NT2/D1 (cell line): ENCODE measurements at regions not wholly inside any gene's neighbourhood (a gene's known extent, or its start where the extent isn't known, plus 50 kb on each side); places are given as distances from the start of the nearest gene placed in this dataset.

Experiments used
- YY1 ChIP-seq: IDR thresholded peaks from 2 replicates; pipeline ENCODE4 v1.6.1; 2011; ENCODE audit not compliant: insufficient read length, insufficient read depth
- ZNF274 ChIP-seq: IDR thresholded peaks from 2 replicates; pipeline ENCODE4 v1.6.1; 2011; ENCODE audit warnings: mild to moderate bottlenecking, low read depth, low read length

DNA sequence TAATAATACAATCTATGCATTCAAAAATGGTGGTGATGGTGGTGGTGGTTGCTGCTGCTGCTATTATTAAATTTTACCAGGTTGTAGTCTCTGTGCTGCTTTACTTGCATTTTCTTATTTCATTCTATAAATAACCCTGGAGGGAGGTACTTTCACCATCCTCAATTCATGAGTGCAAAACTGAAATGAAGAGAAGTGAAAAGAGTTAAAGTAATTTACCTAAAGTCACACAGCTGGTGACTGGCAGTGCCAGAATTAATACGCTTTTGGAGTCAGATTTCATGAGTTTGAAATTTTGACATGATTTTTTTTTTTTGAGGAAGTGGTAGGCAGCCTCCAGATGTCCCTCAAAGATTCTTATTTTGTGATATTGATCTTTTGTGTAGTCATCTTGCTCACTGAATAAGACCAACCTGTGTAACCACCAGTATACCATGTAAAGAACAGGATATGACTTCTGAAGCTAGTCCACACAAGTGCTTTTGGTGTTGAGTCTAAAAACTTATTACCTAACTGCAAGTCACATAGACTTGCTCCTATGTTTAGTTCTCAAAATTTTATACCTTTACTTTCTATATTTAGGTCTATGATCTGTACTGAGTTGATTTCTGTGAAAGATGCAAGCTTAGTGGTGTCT, 218.8 kb downstream of the ZWINT start:
- no peak for TF ChIP-seq YY1
- no peak for TF ChIP-seq ZNF274
